ENCODE measurements at regions not wholly inside any gene's neighbourhood (a gene's known extent, or its start where the extent isn't known, plus 50 kb on each side); places are given as distances from the start of the nearest gene placed in this dataset.

GRCh38 chr2:48883661-48884060 lies 128.1 kb upstream of the LHCGR start (continued):
- TF ChIP-seq ATF2 (IDR thresholded peaks at IDR 0.05; ENCODE audit: low read length) (no peak), HDAC2 (IDR thresholded peaks at IDR 0.05; ENCODE audit: borderline replicate concordance in 1 of 2, low read depth in 2 of 2, low read length in 2 of 2) (no peak), POLR2A (IDR thresholded peaks at IDR 0.05; ENCODE audit: control extremely low read depth in 1 of 2, low read depth in 2 of 2, low read length in 2 of 2) (no peak)
